A549 (cell line): ENCODE measurements at regions not wholly inside any gene's neighbourhood (a gene's known extent, or its start where the extent isn't known, plus 50 kb on each side); places are given as distances from the start of the nearest gene placed in this dataset.

Experiments
- BHLHE40 ChIP-seq: IDR thresholded peaks from 2 replicates; pipeline ENCODE4 v1.6.1; 2012; ENCODE audit warnings: low read depth, low read length, inconsistent platforms
- CHD4 ChIP-seq: fragments of 200-600 bp; sonication (generic); IDR thresholded peaks from 2 replicates; pipeline ENCODE4 v1.6.1; 2016; ENCODE audit warnings: antibody characterized with exemption, mild to moderate bottlenecking, borderline replicate concordance
- CTCF ChIP-seq: fragments of >200 bp; sonication (Bioruptor Twin); formaldehyde crosslinking; IDR thresholded peaks from 3 replicates; pipeline ENCODE4 v1.5.1; 2016
- ELK1 ChIP-seq: fragments of 150-350 bp; IDR thresholded peaks from 2 replicates; pipeline ENCODE4 v1.6.1; 2014; ENCODE audit warnings: low read depth, mild to moderate bottlenecking, low read length
- EP300 ChIP-seq, 2 experiments: fragments of >200 bp; sonication (Bioruptor Twin); formaldehyde crosslinking; IDR thresholded peaks; 2 replicates in 1 of 2; 3 replicates in 1 of 2; pipeline ENCODE4 v1.6.1; 2016 to 2017
- JUN ChIP-seq, 2 experiments: fragments of >200 bp; sonication (Bioruptor Twin); formaldehyde crosslinking; IDR thresholded peaks; 2 replicates in 1 of 2; 3 replicates in 1 of 2; pipeline ENCODE4 v1.6.1; 2016 to 2017
- MAFK ChIP-seq: fragments of 450-650 bp; IDR thresholded peaks from 2 replicates; pipeline ENCODE4 v1.6.1; 2014; ENCODE audit not compliant: partially characterized antibody
- MAZ ChIP-seq: fragments of 150-350 bp; IDR thresholded peaks from 2 replicates; pipeline ENCODE4 v1.6.1; 2014; ENCODE audit warnings: antibody characterized with exemption, low read depth, low read length, borderline replicate concordance
- PBX3 ChIP-seq: IDR thresholded peaks from 2 replicates; pipeline ENCODE4 v1.6.1; 2012
- POLR2A ChIP-seq: IDR thresholded peaks from 2 replicates; pipeline ENCODE4 v1.6.1; 2012; ENCODE audit warnings: mild to moderate bottlenecking, low read length
- POLR2AphosphoS2 ChIP-seq: conservative IDR thresholded peaks from 2 replicates; pipeline ENCODE4 v1.6.1; 2012; ENCODE audit warnings: low read length, improper control_type of control experiment, inconsistent platforms
- RAD21 ChIP-seq, 2 experiments: fragments of >200 bp in 1 of 2; sonication (Bioruptor Twin) in 1 of 2; formaldehyde crosslinking in 1 of 2; IDR thresholded peaks in 1 of 2; conservative IDR thresholded peaks in 1 of 2; 2 replicates in 1 of 2; 3 replicates in 1 of 2; pipeline ENCODE4 v1.6.1; 2012 to 2018; ENCODE audit warnings: inconsistent platforms in 1 of 2
- RCOR1 ChIP-seq: fragments of 150-350 bp; IDR thresholded peaks from 2 replicates; pipeline ENCODE4 v1.6.1; 2014; ENCODE audit warnings: antibody characterized with exemption, low read length, low read depth

GRCh38 chr6:108750801-108751200, 97.4 kb upstream of the ARMC2 start:
- TF ChIP-seq JUN (IDR thresholded peaks at IDR 0.05) (no peak), RAD21 (conservative IDR thresholded peaks at IDR 0.05 in 1 of 2, IDR thresholded peaks at IDR 0.05 in 1 of 2) (no peak), CTCF (no peak), RCOR1 (no peak), CHD4 (no peak), POLR2AphosphoS2 (no peak), MAFK (no peak), PBX3 (no peak), EP300 (IDR thresholded peaks at IDR 0.05) (no peak), MAZ (no peak), POLR2A (no peak), BHLHE40 (no peak), ELK1 (no peak)
